ENCODE measurements at regions not wholly inside any gene's neighbourhood (a gene's known extent, or its start where the extent isn't known, plus 50 kb on each side); places are given as distances from the start of the nearest gene placed in this dataset.
"Not testable (repeated sequence)": the region's sequence is repeated elsewhere in the genome, so short reads cannot be mapped to it uniquely, and the experiment has no call there.

- not testable (repeated sequence) for H3K9me3 ChIP-seq (ENCODE audit: control insufficient read depth in 2 of 2, insufficient read depth in 1 of 2, low read depth in 1 of 2, low read length in 1 of 2); H3K36me3 ChIP-seq (ENCODE audit: control insufficient read depth in 3 of 3, insufficient read depth in 2 of 3, low read depth in 1 of 3, low read length in 3 of 3); H3K4me3 ChIP-seq (ENCODE audit: low read depth in 1 of 3, low read length in 3 of 3); H3K4me1 ChIP-seq (ENCODE audit: control insufficient read depth in 3 of 3, insufficient read depth in 2 of 3, low read depth in 1 of 3, low read length in 2 of 3); DNase-seq; H3K27me3 ChIP-seq (ENCODE audit: control insufficient read depth in 3 of 3, insufficient read depth in 3 of 3, low read length in 3 of 3); H3K27ac ChIP-seq (ENCODE audit: low read depth in 1 of 3, low read length in 2 of 3); FAIRE-seq
- WGBS, 3 donors: 23 to 45% (median 42%) methylated on average over 1 of the region's 1 CpG
These were observed 310.7 kb downstream of the FOXL1 start for GRCh38 chr16:86889054-86889366.

- no peak for FAIRE-seq
- no peak for DNase-seq
- no peaks in the 10 kb centered on the region for H3K4me1 ChIP-seq (ENCODE audit: control insufficient read depth in 3 of 3, insufficient read depth in 2 of 3, low read depth in 1 of 3, low read length in 2 of 3)
- H3K4me3 ChIP-seq (ENCODE audit: low read depth in 1 of 3, low read length in 3 of 3): no peak overlapping the region
- H3K27me3 ChIP-seq (ENCODE audit: control insufficient read depth in 3 of 3, insufficient read depth in 3 of 3, low read length in 3 of 3): peaks cover 0 to 5% (median 5%) of the 10 kb centered on the region in 3 donors
- WGBS, 3 donors: 81 to 83% (median 83%) methylated on average over 3 of the region's 3 CpGs
- no peaks in the 10 kb centered on the region for H3K36me3 ChIP-seq (ENCODE audit: control insufficient read depth in 3 of 3, insufficient read depth in 2 of 3, low read depth in 1 of 3, low read length in 3 of 3)
- no peaks in the 10 kb centered on the region for H3K9me3 ChIP-seq (ENCODE audit: control insufficient read depth in 2 of 2, insufficient read depth in 1 of 2, low read depth in 1 of 2, low read length in 1 of 2)
- H3K27ac ChIP-seq (ENCODE audit: low read depth in 1 of 3, low read length in 2 of 3): no peak overlapping the region
These were observed 311.6 kb downstream of the FOXL1 start for GRCh38 chr16:86889974-86890373.

GRCh38 chr16:86891121-86891520, 312.8 kb downstream of the FOXL1 start:
- no peaks in the 10 kb centered on the region for H3K9me3 ChIP-seq (ENCODE audit: control insufficient read depth in 2 of 2, insufficient read depth in 1 of 2, low read depth in 1 of 2, low read length in 1 of 2)
- FAIRE-seq (no peak), DNase-seq (no peak)
- WGBS, 3 donors: 71 to 82% (median 80%) methylated on average over 7 of the region's 7 CpGs
- no peak overlapping the region for H3K27ac ChIP-seq (ENCODE audit: low read depth in 1 of 3, low read length in 2 of 3)
- H3K4me1 ChIP-seq (ENCODE audit: control insufficient read depth in 3 of 3, insufficient read depth in 2 of 3, low read depth in 1 of 3, low read length in 2 of 3): no peaks in the 10 kb centered on the region
- no peaks in the 10 kb centered on the region for H3K36me3 ChIP-seq (ENCODE audit: control insufficient read depth in 3 of 3, insufficient read depth in 2 of 3, low read depth in 1 of 3, low read length in 3 of 3)
- no peak overlapping the region for H3K4me3 ChIP-seq (ENCODE audit: low read depth in 1 of 3, low read length in 3 of 3)
- peaks cover 0 to 9% (median 2%) of the 10 kb centered on the region in 3 donors for H3K27me3 ChIP-seq (ENCODE audit: control insufficient read depth in 3 of 3, insufficient read depth in 3 of 3, low read length in 3 of 3)

- H3K36me3 ChIP-seq (ENCODE audit: control insufficient read depth in 3 of 3, insufficient read depth in 2 of 3, low read depth in 1 of 3, low read length in 3 of 3): no peaks in the 10 kb centered on the region
- H3K4me3 ChIP-seq (ENCODE audit: low read depth in 1 of 3, low read length in 3 of 3): no peak overlapping the region
- no peak overlapping the region for H3K27ac ChIP-seq (ENCODE audit: low read depth in 1 of 3, low read length in 2 of 3)
- peaks cover 0 to 12% (median 2%) of the 10 kb centered on the region in 3 donors for H3K27me3 ChIP-seq (ENCODE audit: control insufficient read depth in 3 of 3, insufficient read depth in 3 of 3, low read length in 3 of 3)
- 84 to 91% (median 90%) methylated on average over 12 of the region's 12 CpGs for WGBS, 3 donors
- no peaks in the 10 kb centered on the region for H3K4me1 ChIP-seq (ENCODE audit: control insufficient read depth in 3 of 3, insufficient read depth in 2 of 3, low read depth in 1 of 3, low read length in 2 of 3)
- H3K9me3 ChIP-seq (ENCODE audit: control insufficient read depth in 2 of 2, insufficient read depth in 1 of 2, low read depth in 1 of 2, low read length in 1 of 2): no peaks in the 10 kb centered on the region
- DNase-seq (no peak), FAIRE-seq (no peak)
These were observed 313.3 kb downstream of the FOXL1 start for GRCh38 chr16:86891631-86892030.

- FAIRE-seq (no peak), DNase-seq (no peak)
- Histone ChIP-seq H3K27me3 (ENCODE audit: control insufficient read depth in 3 of 3, insufficient read depth in 3 of 3, low read length in 3 of 3) (peaks cover 0 to 12% (median 2%) of the 10 kb centered on the region in 3 donors), H3K36me3 (ENCODE audit: control insufficient read depth in 3 of 3, insufficient read depth in 2 of 3, low read depth in 1 of 3, low read length in 3 of 3) (no peaks in the 10 kb centered on the region), H3K4me3 (ENCODE audit: low read depth in 1 of 3, low read length in 3 of 3) (no peak overlapping the region), H3K9me3 (ENCODE audit: control insufficient read depth in 2 of 2, insufficient read depth in 1 of 2, low read depth in 1 of 2, low read length in 1 of 2) (no peaks in the 10 kb centered on the region), H3K4me1 (ENCODE audit: control insufficient read depth in 3 of 3, insufficient read depth in 2 of 3, low read depth in 1 of 3, low read length in 2 of 3) (no peaks in the 10 kb centered on the region), H3K27ac (ENCODE audit: low read depth in 1 of 3, low read length in 2 of 3) (no peak overlapping the region)
- WGBS, 3 donors: 53 to 70% (median 59%) methylated on average over 6 of the region's 6 CpGs
These were observed 314.2 kb downstream of the FOXL1 start for GRCh38 chr16:86892509-86892908.

GRCh38 chr16:86893506-86893905, 315.2 kb downstream of the FOXL1 start:
- peaks cover 0 to 12% (median 2%) of the 10 kb centered on the region in 3 donors for H3K27me3 ChIP-seq (ENCODE audit: control insufficient read depth in 3 of 3, insufficient read depth in 3 of 3, low read length in 3 of 3)
- no peak overlapping the region for H3K27ac ChIP-seq (ENCODE audit: low read depth in 1 of 3, low read length in 2 of 3)
- H3K9me3 ChIP-seq (ENCODE audit: control insufficient read depth in 2 of 2, insufficient read depth in 1 of 2, low read depth in 1 of 2, low read length in 1 of 2): no peaks in the 10 kb centered on the region
- FAIRE-seq (no peak), DNase-seq (peak; percentile 45 to 49)
- no peaks in the 10 kb centered on the region for H3K36me3 ChIP-seq (ENCODE audit: control insufficient read depth in 3 of 3, insufficient read depth in 2 of 3, low read depth in 1 of 3, low read length in 3 of 3)
- H3K4me1 ChIP-seq (ENCODE audit: control insufficient read depth in 3 of 3, insufficient read depth in 2 of 3, low read depth in 1 of 3, low read length in 2 of 3): no peaks in the 10 kb centered on the region
- no peak overlapping the region for H3K4me3 ChIP-seq (ENCODE audit: low read depth in 1 of 3, low read length in 3 of 3)
- 10 to 60% (median 38%) methylated on average over 10 of the region's 10 CpGs for WGBS, 3 donors

- H3K4me3 ChIP-seq (ENCODE audit: low read depth in 1 of 3, low read length in 3 of 3): no peak overlapping the region
- H3K9me3 ChIP-seq (ENCODE audit: control insufficient read depth in 2 of 2, insufficient read depth in 1 of 2, low read depth in 1 of 2, low read length in 1 of 2): no peaks in the 10 kb centered on the region
- WGBS, 3 donors: 70 to 88% (median 83%) methylated on average over 24 of the region's 24 CpGs
- H3K27ac ChIP-seq (ENCODE audit: low read depth in 1 of 3, low read length in 2 of 3): no peak overlapping the region
- peaks cover 0 to 12% (median 2%) of the 10 kb centered on the region in 3 donors for H3K27me3 ChIP-seq (ENCODE audit: control insufficient read depth in 3 of 3, insufficient read depth in 3 of 3, low read length in 3 of 3)
- no peaks in the 10 kb centered on the region for H3K36me3 ChIP-seq (ENCODE audit: control insufficient read depth in 3 of 3, insufficient read depth in 2 of 3, low read depth in 1 of 3, low read length in 3 of 3)
- DNase-seq (no peak), FAIRE-seq (no peak)
- no peaks in the 10 kb centered on the region for H3K4me1 ChIP-seq (ENCODE audit: control insufficient read depth in 3 of 3, insufficient read depth in 2 of 3, low read depth in 1 of 3, low read length in 2 of 3)
These were observed 315.7 kb downstream of the FOXL1 start for GRCh38 chr16:86894029-86894567.

- WGBS, 3 donors: 75 to 89% (median 84%) methylated on average over 15 of the region's 15 CpGs
- no peak for DNase-seq
- Histone ChIP-seq H3K4me3 (ENCODE audit: low read depth in 1 of 3, low read length in 3 of 3) (no peak overlapping the region), H3K27ac (ENCODE audit: low read depth in 1 of 3, low read length in 2 of 3) (no peak overlapping the region), H3K4me1 (ENCODE audit: control insufficient read depth in 3 of 3, insufficient read depth in 2 of 3, low read depth in 1 of 3, low read length in 2 of 3) (no peaks in the 10 kb centered on the region), H3K27me3 (ENCODE audit: control insufficient read depth in 3 of 3, insufficient read depth in 3 of 3, low read length in 3 of 3) (peaks cover 0 to 12% (median 2%) of the 10 kb centered on the region in 3 donors), H3K9me3 (ENCODE audit: control insufficient read depth in 2 of 2, insufficient read depth in 1 of 2, low read depth in 1 of 2, low read length in 1 of 2) (no peaks in the 10 kb centered on the region), H3K36me3 (ENCODE audit: control insufficient read depth in 3 of 3, insufficient read depth in 2 of 3, low read depth in 1 of 3, low read length in 3 of 3) (no peaks in the 10 kb centered on the region)
- no peak for FAIRE-seq
These were observed 316.6 kb downstream of the FOXL1 start for GRCh38 chr16:86894925-86895324.

- FAIRE-seq (no peak), DNase-seq (no peak)
- 39 to 60% (median 50%) methylated on average over 11 of the region's 11 CpGs for WGBS, 3 donors
- no peaks in the 10 kb centered on the region for H3K4me1 ChIP-seq (ENCODE audit: control insufficient read depth in 3 of 3, insufficient read depth in 2 of 3, low read depth in 1 of 3, low read length in 2 of 3)
- no peak overlapping the region for H3K27ac ChIP-seq (ENCODE audit: low read depth in 1 of 3, low read length in 2 of 3)
- no peaks in the 10 kb centered on the region for H3K36me3 ChIP-seq (ENCODE audit: control insufficient read depth in 3 of 3, insufficient read depth in 2 of 3, low read depth in 1 of 3, low read length in 3 of 3)
- H3K9me3 ChIP-seq (ENCODE audit: control insufficient read depth in 2 of 2, insufficient read depth in 1 of 2, low read depth in 1 of 2, low read length in 1 of 2): no peaks in the 10 kb centered on the region
- no peak overlapping the region for H3K4me3 ChIP-seq (ENCODE audit: low read depth in 1 of 3, low read length in 3 of 3)
- H3K27me3 ChIP-seq (ENCODE audit: control insufficient read depth in 3 of 3, insufficient read depth in 3 of 3, low read length in 3 of 3): peaks cover 0 to 12% (median 2%) of the 10 kb centered on the region in 3 donors
These were observed 317.3 kb downstream of the FOXL1 start for GRCh38 chr16:86895606-86896005.

Measured in small intestine (tissue), 7 donors.